ENCODE measurements at regions not wholly inside any gene's neighbourhood (a gene's known extent, or its start where the extent isn't known, plus 50 kb on each side); places are given as distances from the start of the nearest gene placed in this dataset.

GRCh38 chr14:84546236-84546635 lies 983.7 kb upstream of the FLRT2 start:
- no peaks in the 10 kb centered on the region for H3K4me1 ChIP-seq
- no peaks in the 10 kb centered on the region for H3K27me3 ChIP-seq (ENCODE audit: control insufficient read depth, insufficient read depth, low read length)
- H3K36me3 ChIP-seq (ENCODE audit: control insufficient read depth, insufficient read depth, low read length) = no peaks in the 10 kb centered on the region
- H3K9me3 ChIP-seq (ENCODE audit: control insufficient read depth, low read length) = no peaks in the 10 kb centered on the region
- H3K9ac ChIP-seq = no peak overlapping the region
- H3K27ac ChIP-seq = no peak overlapping the region
- H2AFZ ChIP-seq = no peak overlapping the region
- H3K4me2 ChIP-seq (ENCODE audit: low read length) = no peak overlapping the region
- TF ChIP-seq CTCF (IDR thresholded peaks at IDR 0.05) = no peak
- no peaks in the 10 kb centered on the region for H3K79me2 ChIP-seq
- no peak overlapping the region for H3K4me3 ChIP-seq (ENCODE audit: low read depth, low read length)

- Histone ChIP-seq H3K4me1 (no peaks in the 10 kb centered on the region), H3K27ac (no peak overlapping the region), H2AFZ (no peak overlapping the region), H3K9ac (no peak overlapping the region), H3K36me3 (ENCODE audit: control insufficient read depth, insufficient read depth, low read length) (no peaks in the 10 kb centered on the region), H3K4me2 (ENCODE audit: low read length) (no peak overlapping the region), H3K4me3 (ENCODE audit: low read depth, low read length) (no peak overlapping the region), H3K27me3 (ENCODE audit: control insufficient read depth, insufficient read depth, low read length) (no peaks in the 10 kb centered on the region), H3K9me3 (ENCODE audit: control insufficient read depth, low read length) (no peaks in the 10 kb centered on the region), H3K79me2 (no peaks in the 10 kb centered on the region)
- TF ChIP-seq CTCF (IDR thresholded peaks at IDR 0.05) = no peak
Observed at GRCh38 chr14:84554136-84554535, 975.8 kb upstream of the FLRT2 start.

GRCh38 chr14:84555493-84555892 lies 974.5 kb upstream of the FLRT2 start:
- H3K4me3 ChIP-seq (ENCODE audit: low read depth, low read length) = no peak overlapping the region
- no peak for TF ChIP-seq CTCF (IDR thresholded peaks at IDR 0.05)
- H3K27ac ChIP-seq = no peak overlapping the region
- no peak overlapping the region for H3K4me2 ChIP-seq (ENCODE audit: low read length)
- H3K27me3 ChIP-seq (ENCODE audit: control insufficient read depth, insufficient read depth, low read length) = no peaks in the 10 kb centered on the region
- H3K36me3 ChIP-seq (ENCODE audit: control insufficient read depth, insufficient read depth, low read length) = no peaks in the 10 kb centered on the region
- H3K9ac ChIP-seq = no peak overlapping the region
- no peaks in the 10 kb centered on the region for H3K4me1 ChIP-seq
- H3K79me2 ChIP-seq = no peaks in the 10 kb centered on the region
- no peak overlapping the region for H2AFZ ChIP-seq
- no peaks in the 10 kb centered on the region for H3K9me3 ChIP-seq (ENCODE audit: control insufficient read depth, low read length)

GRCh38 chr14:84566109-84566508 lies 963.8 kb upstream of the FLRT2 start:
- Histone ChIP-seq H3K79me2 (no peaks in the 10 kb centered on the region), H3K9ac (no peak overlapping the region), H3K9me3 (ENCODE audit: control insufficient read depth, low read length) (no peaks in the 10 kb centered on the region), H3K4me1 (no peaks in the 10 kb centered on the region), H2AFZ (no peak overlapping the region), H3K27me3 (ENCODE audit: control insufficient read depth, insufficient read depth, low read length) (no peaks in the 10 kb centered on the region), H3K4me3 (ENCODE audit: low read depth, low read length) (no peak overlapping the region), H3K36me3 (ENCODE audit: control insufficient read depth, insufficient read depth, low read length) (no peaks in the 10 kb centered on the region), H3K4me2 (ENCODE audit: low read length) (no peak overlapping the region), H3K27ac (no peak overlapping the region)
- no peak for TF ChIP-seq CTCF (IDR thresholded peaks at IDR 0.05)

GRCh38 chr14:84575681-84576080 lies 954.3 kb upstream of the FLRT2 start:
- Histone ChIP-seq H3K9me3 (ENCODE audit: control insufficient read depth, low read length) (no peaks in the 10 kb centered on the region), H3K36me3 (ENCODE audit: control insufficient read depth, insufficient read depth, low read length) (no peaks in the 10 kb centered on the region), H3K4me3 (ENCODE audit: low read depth, low read length) (no peak overlapping the region), H3K79me2 (no peaks in the 10 kb centered on the region), H3K27ac (no peak overlapping the region), H3K9ac (no peak overlapping the region), H3K27me3 (ENCODE audit: control insufficient read depth, insufficient read depth, low read length) (no peaks in the 10 kb centered on the region), H3K4me1 (no peaks in the 10 kb centered on the region), H2AFZ (no peak overlapping the region), H3K4me2 (ENCODE audit: low read length) (no peak overlapping the region)
- TF ChIP-seq CTCF (IDR thresholded peaks at IDR 0.05) = no peak
